HUES64 (cell line): ENCODE measurements at regions not wholly inside any gene's neighbourhood (a gene's known extent, or its start where the extent isn't known, plus 50 kb on each side); places are given as distances from the start of the nearest gene placed in this dataset.
"Not testable (repeated sequence)": the region's sequence is repeated elsewhere in the genome, so short reads cannot be mapped to it uniquely, and the experiment has no call there.

Source experiments
- H3K27ac ChIP-seq: 2 replicates; pipeline ENCODE4 v1.7.0; 2013; ENCODE audit warnings: low read depth, low read length, inconsistent platforms
- H3K27me3 ChIP-seq: 2 replicates; pipeline ENCODE4 v1.6.1; 2013; ENCODE audit warnings: mild to moderate bottlenecking, low read length; ENCODE audit not compliant: insufficient read depth
- H3K36me3 ChIP-seq: 2 replicates; pipeline ENCODE4 v1.6.1; 2013; ENCODE audit warnings: mild to moderate bottlenecking, low read length; ENCODE audit not compliant: insufficient read depth
- H3K4me1 ChIP-seq: 2 replicates; pipeline ENCODE4 v1.6.1; 2013; ENCODE audit warnings: mild to moderate bottlenecking, low read length, moderate library complexity; ENCODE audit not compliant: insufficient read depth
- H3K4me3 ChIP-seq: 2 replicates; pipeline ENCODE4 v1.5.1; 2013; ENCODE audit warnings: mild to moderate bottlenecking, low read length, moderate library complexity
- H3K9ac ChIP-seq: 2 replicates; pipeline ENCODE4 v1.6.1; 2013; ENCODE audit warnings: mild to moderate bottlenecking, low read depth, low read length
- H3K9me3 ChIP-seq: 2 replicates; pipeline ENCODE4 v1.6.1; 2013; ENCODE audit warnings: low read depth, low read length; ENCODE audit not compliant: insufficient read depth
- WGBS: fragments of 150-250, 120-280 bp; methylation state at CpG from one replicate; pipeline ENCODE4 v1.1.7; 2013; ENCODE audit warnings: missing lambda C conversion rate; 5-methylcytosine and 5-hydroxymethylcytosine counted together

DNA sequence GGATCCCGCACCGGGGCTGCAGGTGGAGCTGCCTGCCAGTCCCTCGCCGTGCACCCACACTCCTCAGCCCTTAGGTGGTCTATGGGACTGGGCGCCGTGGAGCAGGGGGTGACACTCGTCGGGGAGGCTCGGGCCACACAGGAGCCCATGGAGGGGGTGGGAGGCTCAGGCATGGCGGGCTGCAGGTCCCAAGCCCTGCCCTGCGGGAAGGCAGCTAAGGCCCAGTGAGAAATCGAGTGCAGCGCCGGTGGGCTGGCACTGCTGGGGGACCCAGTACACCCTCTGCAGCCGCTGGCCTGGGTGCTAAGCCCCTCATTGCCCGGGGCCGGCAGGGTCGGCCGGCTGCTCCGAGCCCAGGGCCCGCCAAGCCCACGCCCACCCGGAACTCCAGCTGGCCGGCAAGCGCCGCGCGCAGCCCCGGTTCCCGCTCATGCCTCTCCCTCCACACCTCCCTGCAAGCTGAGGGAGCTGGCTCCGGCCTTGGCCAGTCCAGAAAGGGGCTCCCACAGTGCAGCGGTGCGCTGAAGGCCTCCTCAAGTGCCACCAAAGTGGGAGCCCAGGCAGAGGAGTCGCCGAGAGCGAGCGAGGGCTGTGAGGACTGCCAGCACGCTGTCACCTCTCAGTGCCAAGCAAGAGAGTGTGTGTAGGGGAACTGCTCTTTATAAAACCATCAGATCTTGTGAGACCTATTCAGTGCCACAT lies 845.1 kb downstream of the CDH18 start:
- not testable (repeated sequence) for H3K27me3 ChIP-seq, H3K27ac ChIP-seq, H3K9me3 ChIP-seq, H3K4me3 ChIP-seq, H3K9ac ChIP-seq, H3K4me1 ChIP-seq, H3K36me3 ChIP-seq
- WGBS = 91% methylated on average over 37 of the region's 38 CpGs

DNA sequence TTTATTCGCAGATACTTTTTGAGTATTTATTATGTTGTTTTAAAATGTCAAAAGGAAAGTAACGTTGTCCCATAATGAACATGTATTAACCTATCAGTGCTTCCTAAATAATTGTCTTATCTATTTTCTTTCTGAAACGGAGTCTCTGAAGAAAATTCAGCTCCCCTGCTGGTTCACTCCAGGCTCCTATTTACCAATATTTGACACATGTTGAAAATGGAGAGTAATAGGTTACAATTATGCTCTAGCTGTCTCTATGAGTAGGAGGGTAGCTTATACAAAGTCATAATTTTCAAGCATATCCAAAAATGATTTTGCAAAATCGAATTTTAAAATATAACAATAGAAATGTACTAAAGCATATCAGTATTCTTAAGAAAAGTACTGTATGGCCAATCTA lies 844.1 kb downstream of the CDH18 start:
- H3K9me3 ChIP-seq = no peaks in the 10 kb centered on the region
- 83% methylated on average over 3 of the region's 4 CpGs for WGBS
- H3K4me3 ChIP-seq = no peak overlapping the region
- no peaks in the 10 kb centered on the region for H3K4me1 ChIP-seq
- H3K27me3 ChIP-seq = no peaks in the 10 kb centered on the region
- no peaks in the 10 kb centered on the region for H3K36me3 ChIP-seq
- H3K27ac ChIP-seq = no peak overlapping the region
- no peak overlapping the region for H3K9ac ChIP-seq

DNA sequence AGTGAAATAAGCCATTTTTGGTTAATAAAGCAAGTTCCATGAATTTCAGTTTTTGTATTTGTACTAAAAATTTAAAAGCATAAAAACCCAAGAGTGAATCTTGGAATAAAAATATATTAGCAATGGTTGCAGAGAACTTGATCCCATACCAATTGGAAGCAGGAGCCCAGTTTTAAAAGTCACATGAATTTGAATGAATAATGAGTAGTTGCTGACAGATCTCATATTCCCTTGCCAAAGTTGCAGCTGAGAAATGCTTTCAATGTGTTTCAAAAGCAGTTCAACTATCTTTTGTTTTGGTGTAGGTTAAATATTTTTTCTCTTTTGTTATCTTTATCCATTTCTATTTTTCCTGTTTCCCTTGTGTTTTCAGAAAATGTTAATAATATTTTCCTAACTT lies 818.6 kb downstream of the CDH18 start:
- no peak overlapping the region for H3K9ac ChIP-seq

DNA sequence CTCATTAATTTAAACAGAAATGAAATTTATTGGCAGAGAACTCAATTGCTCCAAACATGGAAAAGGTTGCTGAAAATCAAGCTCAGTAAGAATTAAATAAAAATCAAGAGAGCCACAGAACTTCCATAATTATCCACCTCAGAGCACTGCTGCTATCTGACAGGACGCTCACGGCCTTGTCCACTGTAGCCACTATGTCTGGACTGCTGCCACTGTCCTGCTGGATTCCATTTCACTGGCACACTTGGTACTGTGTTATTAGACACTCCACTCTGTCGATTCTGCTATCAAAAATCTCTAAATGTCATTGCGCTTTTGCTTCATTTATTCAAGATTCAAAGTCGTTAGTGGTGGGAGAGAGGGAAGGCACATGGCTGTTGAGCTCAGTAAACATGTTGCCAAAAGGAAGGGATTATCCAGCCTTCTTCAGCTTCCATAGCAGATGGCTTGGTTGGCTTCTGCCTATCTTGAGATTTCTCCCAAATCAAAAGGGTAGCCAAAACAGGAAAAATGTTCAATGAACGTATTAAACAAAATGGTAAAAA lies 815.0 kb downstream of the CDH18 start:
- Histone ChIP-seq H3K36me3 (no peaks in the 10 kb centered on the region), H3K9ac (no peak overlapping the region), H3K4me1 (no peaks in the 10 kb centered on the region), H3K4me3 (no peak overlapping the region), H3K27me3 (no peaks in the 10 kb centered on the region), H3K27ac (no peak overlapping the region), H3K9me3 (no peaks in the 10 kb centered on the region)
- WGBS = 94% methylated on average over 6 of the region's 6 CpGs

More for the DNA sequence above, 818.6 kb downstream of the CDH18 start:
- Histone ChIP-seq H3K4me3 (no peak overlapping the region), H3K36me3 (no peaks in the 10 kb centered on the region), H3K27ac (no peak overlapping the region), H3K27me3 (no peaks in the 10 kb centered on the region), H3K4me1 (no peaks in the 10 kb centered on the region), H3K9me3 (no peaks in the 10 kb centered on the region)

DNA sequence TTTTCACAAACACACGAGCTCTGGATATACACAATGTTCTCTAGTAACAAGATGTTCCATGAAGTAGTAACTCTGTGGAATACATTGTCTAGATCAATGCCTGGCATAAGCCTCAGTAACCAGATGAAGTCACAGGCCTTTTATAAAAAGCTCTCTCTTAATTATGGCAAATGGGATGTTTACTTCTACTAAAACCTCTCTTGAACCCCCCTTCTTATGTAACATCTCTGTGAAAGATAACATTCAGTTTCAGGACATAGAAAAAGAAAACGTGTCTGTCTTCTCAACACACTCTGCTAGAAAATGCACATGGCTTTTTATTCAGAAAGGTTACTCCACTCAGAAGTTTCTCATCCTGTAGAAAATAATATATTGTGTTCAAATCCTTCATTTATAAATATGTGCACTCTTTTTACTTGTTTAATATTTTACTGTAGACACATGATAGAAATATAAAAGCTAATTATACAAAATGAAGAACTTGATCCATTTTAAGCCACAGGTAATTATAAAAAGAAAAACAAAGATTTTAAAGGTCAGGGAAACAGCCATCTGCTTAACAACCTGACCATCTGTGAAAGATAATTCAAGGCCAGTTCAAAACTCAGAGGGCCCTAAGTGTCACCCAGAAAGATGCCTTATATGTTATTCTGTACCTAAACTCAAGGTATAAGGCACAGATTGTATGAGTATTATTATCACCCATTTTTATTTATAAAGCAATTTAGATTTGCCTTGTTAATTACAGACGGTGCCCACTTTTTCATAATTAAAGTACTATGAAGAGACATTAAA lies 812.0 kb downstream of the CDH18 start:
- no peaks in the 10 kb centered on the region for H3K9me3 ChIP-seq
- no peak overlapping the region for H3K4me3 ChIP-seq
- 100% methylated on average over 1 of the region's 3 CpGs for WGBS
- H3K9ac ChIP-seq = no peak overlapping the region
- H3K36me3 ChIP-seq = no peaks in the 10 kb centered on the region
- H3K27me3 ChIP-seq = no peaks in the 10 kb centered on the region
- no peak overlapping the region for H3K27ac ChIP-seq
- H3K4me1 ChIP-seq = no peaks in the 10 kb centered on the region

DNA sequence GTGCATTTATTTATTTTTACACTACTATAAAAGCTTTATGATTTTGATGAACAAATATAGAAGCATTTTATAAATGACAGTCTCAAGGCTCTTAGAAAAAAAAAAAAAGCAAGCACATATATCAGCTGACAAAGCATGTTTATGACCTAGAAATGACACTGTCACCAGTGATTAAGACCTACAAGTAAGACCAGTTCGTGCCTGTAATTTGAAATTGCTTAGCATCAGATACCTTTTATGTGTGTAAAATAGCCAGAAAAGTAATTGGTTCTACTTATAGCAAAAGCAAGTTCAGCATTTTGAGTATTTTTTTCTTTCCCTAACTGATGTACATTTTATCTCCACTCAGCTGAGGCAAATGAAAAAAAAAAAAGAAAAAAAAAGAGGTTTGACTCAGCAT lies 808.4 kb downstream of the CDH18 start:
- H3K27me3 ChIP-seq = no peaks in the 10 kb centered on the region
- H3K9me3 ChIP-seq = no peaks in the 10 kb centered on the region
- 94% methylated on average over 1 of the region's 1 CpG for WGBS
- H3K27ac ChIP-seq = no peak overlapping the region
- no peak overlapping the region for H3K9ac ChIP-seq
- H3K36me3 ChIP-seq = no peaks in the 10 kb centered on the region
- no peak overlapping the region for H3K4me3 ChIP-seq
- no peaks in the 10 kb centered on the region for H3K4me1 ChIP-seq

DNA sequence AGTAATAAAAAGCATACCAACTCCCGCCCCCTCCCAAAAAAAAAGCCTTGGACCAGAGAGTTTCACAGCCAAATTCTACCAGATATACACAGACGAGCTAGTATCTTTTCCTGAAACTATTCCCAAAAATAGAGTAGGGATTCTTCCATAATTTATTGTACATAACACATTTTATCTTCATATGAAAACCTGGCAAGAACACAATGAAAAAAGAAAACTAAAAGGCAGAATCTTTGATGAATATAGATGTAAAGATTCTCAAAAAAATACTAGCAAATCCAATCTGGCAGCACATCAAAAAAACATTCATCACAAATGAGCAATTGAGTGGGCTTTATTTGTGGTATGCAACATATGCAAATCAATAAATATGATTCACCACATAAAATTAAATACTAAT lies 798.8 kb downstream of the CDH18 start:
- WGBS = 71% methylated on average over 2 of the region's 2 CpGs
- H3K27ac ChIP-seq = no peak overlapping the region
- no peaks in the 10 kb centered on the region for H3K27me3 ChIP-seq
- H3K9ac ChIP-seq = no peak overlapping the region
- no peaks in the 10 kb centered on the region for H3K9me3 ChIP-seq
- no peaks in the 10 kb centered on the region for H3K4me1 ChIP-seq
- H3K4me3 ChIP-seq = no peak overlapping the region
- no peaks in the 10 kb centered on the region for H3K36me3 ChIP-seq

DNA sequence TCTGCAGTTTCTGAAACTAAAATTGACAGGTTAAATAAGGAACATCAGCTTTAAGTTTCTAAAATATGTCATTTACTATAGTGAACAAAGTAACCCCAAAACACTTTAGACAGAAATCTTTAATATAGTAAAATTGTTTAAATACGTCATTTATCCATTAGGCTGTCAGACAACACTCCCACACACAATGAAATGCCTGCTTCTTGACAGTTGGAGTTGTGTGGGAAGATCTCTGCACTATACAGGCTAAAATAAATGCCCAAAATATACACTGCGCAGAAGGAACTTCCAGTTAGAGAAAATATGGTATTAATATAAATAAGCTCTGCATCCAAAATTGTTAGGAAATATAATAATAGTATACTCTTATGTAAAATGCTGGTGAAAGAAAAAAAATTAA lies 794.4 kb downstream of the CDH18 start:
- Histone ChIP-seq H3K4me3 (no peak overlapping the region), H3K27ac (no peak overlapping the region), H3K36me3 (no peaks in the 10 kb centered on the region), H3K9ac (no peak overlapping the region), H3K9me3 (no peaks in the 10 kb centered on the region), H3K27me3 (no peaks in the 10 kb centered on the region), H3K4me1 (no peaks in the 10 kb centered on the region)
- WGBS = no CpG with 5 or more reads among the region's 2 CpGs

DNA sequence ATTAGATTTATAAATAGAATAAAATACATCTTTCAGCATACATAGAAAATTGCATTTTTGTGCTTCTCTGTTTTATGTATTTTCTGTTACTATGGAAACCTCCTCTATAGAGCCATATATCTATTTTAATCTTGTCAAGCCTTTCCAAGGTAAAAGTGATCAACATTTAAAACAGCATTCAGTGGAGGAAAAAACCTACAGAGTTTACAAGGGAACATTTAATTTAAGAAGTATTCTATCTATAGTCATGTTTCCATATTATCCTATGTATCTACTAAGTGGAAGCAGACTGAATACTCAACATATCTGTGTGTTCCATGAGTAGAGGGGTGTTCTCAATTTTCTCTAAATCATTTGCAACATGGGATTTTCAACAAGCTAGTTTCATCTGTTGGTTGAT lies 791.4 kb downstream of the CDH18 start:
- Histone ChIP-seq H3K27me3 (no peaks in the 10 kb centered on the region), H3K9me3 (no peaks in the 10 kb centered on the region), H3K4me1 (no peaks in the 10 kb centered on the region), H3K9ac (no peak overlapping the region), H3K36me3 (no peaks in the 10 kb centered on the region), H3K27ac (no peak overlapping the region), H3K4me3 (no peak overlapping the region)

DNA sequence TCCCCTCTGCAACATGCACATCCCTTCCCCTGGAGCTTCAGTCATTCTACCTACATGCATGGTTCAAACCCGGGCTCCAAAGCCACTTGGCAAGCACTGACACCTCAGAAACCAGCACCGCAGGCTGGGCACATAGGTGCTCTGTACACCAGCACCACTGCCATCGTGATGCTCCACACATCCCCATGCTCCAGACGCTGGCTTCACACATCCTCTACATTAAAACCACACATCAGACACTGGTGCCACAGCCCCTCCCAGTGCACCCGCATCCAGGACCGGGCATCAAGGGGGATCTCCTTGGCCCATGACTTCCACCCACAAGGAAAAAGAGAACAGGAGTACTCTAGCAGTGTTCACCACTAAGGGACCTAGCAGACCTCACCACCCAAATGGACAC lies 787.7 kb downstream of the CDH18 start:
- Histone ChIP-seq H3K27me3 (no peaks in the 10 kb centered on the region), H3K4me3 (no peak overlapping the region), H3K27ac (no peak overlapping the region), H3K4me1 (no peaks in the 10 kb centered on the region), H3K36me3 (no peaks in the 10 kb centered on the region), H3K9me3 (no peaks in the 10 kb centered on the region), H3K9ac (no peak overlapping the region)
- 97% methylated on average over 6 of the region's 6 CpGs for WGBS

DNA sequence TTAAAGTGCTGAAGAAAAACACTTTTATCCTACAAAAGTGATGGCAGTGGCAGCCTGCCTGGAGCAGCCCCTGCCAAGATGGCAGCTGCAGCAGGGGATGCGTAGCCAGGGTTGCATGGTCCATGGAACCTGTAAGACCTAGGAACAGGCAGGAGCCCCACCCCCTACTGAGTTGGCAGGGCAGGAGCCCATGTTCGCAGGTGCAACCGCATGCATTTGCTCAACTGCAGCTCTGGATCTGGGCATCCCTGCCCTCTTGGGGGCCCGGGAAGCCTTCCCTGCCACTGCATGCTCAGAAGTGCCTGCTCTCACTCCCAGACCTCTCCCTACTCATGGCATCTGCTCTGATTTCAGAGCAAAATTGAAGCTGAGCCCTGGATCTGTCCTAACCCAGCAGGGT lies 779.6 kb downstream of the CDH18 start:
- no peak overlapping the region for H3K4me3 ChIP-seq
- H3K36me3 ChIP-seq = no peaks in the 10 kb centered on the region
- WGBS = 94% methylated on average over 4 of the region's 4 CpGs
- H3K4me1 ChIP-seq = no peaks in the 10 kb centered on the region
- H3K27ac ChIP-seq = no peak overlapping the region
- no peaks in the 10 kb centered on the region for H3K9me3 ChIP-seq
- H3K27me3 ChIP-seq = no peaks in the 10 kb centered on the region
- H3K9ac ChIP-seq = no peak overlapping the region
